ENCODE measurements at regions not wholly inside any gene's neighbourhood (a gene's known extent, or its start where the extent isn't known, plus 50 kb on each side); places are given as distances from the start of the nearest gene placed in this dataset.

GRCh38 chr2:53131416-53131815 is 636.2 kb upstream of the CHAC2 start:
- H3K27me3 ChIP-seq (replicated peaks; ENCODE audit: insufficient read depth, low read length), result no peaks in the 10 kb centered on the region
- H3K4me2 ChIP-seq (ENCODE audit: low read depth, low read length), result no peak overlapping the region
- no peaks in the 10 kb centered on the region for H4K20me1 ChIP-seq (ENCODE audit: insufficient read depth, low read length)
- no peaks in the 10 kb centered on the region for H3K4me1 ChIP-seq (ENCODE audit: low read length)
- H2AFZ ChIP-seq (ENCODE audit: low read length), result no peak overlapping the region
- H3K9me3 ChIP-seq (replicated peaks; ENCODE audit: insufficient read depth, low read length), result no peaks in the 10 kb centered on the region
- no peak overlapping the region for H3K27ac ChIP-seq (ENCODE audit: low read length)
- H3K4me3 ChIP-seq (ENCODE audit: low read length), result no peak overlapping the region
- H3F3A ChIP-seq (ENCODE audit: insufficient read depth, low read length), result no peaks in the 10 kb centered on the region
- TF ChIP-seq EZH2phosphoT487 (IDR thresholded peaks at IDR 0.05; ENCODE audit: low read length), result no peak
- TF ChIP-seq EZH2 (optimal IDR thresholded peaks at IDR 0.05; ENCODE audit: low read depth, low read length), result no peak
- no peak for TF ChIP-seq CTCF (IDR thresholded peaks at IDR 0.05; ENCODE audit: low read length)
- DNase-seq, result no peak
- no peaks in the 10 kb centered on the region for H3K79me2 ChIP-seq (ENCODE audit: low read length)
- no peaks in the 10 kb centered on the region for H3K36me3 ChIP-seq (replicated peaks; ENCODE audit: insufficient read depth, low read length)
- no peak overlapping the region for H3K9ac ChIP-seq (ENCODE audit: low read length)
- H3K9me2 ChIP-seq (replicated peaks; ENCODE audit: insufficient read depth, low read length), result no peaks in the 10 kb centered on the region

- no peak for DNase-seq
- Histone ChIP-seq H3K4me2 (ENCODE audit: low read depth, low read length) (no peak overlapping the region), H2AFZ (ENCODE audit: low read length) (no peak overlapping the region), H3K79me2 (ENCODE audit: low read length) (no peaks in the 10 kb centered on the region), H3K9me3 (replicated peaks; ENCODE audit: insufficient read depth, low read length) (no peaks in the 10 kb centered on the region), H3K36me3 (replicated peaks; ENCODE audit: insufficient read depth, low read length) (no peaks in the 10 kb centered on the region), H3F3A (ENCODE audit: insufficient read depth, low read length) (no peaks in the 10 kb centered on the region), H4K20me1 (ENCODE audit: insufficient read depth, low read length) (no peaks in the 10 kb centered on the region), H3K4me3 (ENCODE audit: low read length) (no peak overlapping the region), H3K4me1 (ENCODE audit: low read length) (no peaks in the 10 kb centered on the region), H3K27me3 (replicated peaks; ENCODE audit: insufficient read depth, low read length) (no peaks in the 10 kb centered on the region), H3K9me2 (replicated peaks; ENCODE audit: insufficient read depth, low read length) (no peaks in the 10 kb centered on the region), H3K9ac (ENCODE audit: low read length) (no peak overlapping the region), H3K27ac (ENCODE audit: low read length) (no peak overlapping the region)
- TF ChIP-seq EZH2phosphoT487 (IDR thresholded peaks at IDR 0.05; ENCODE audit: low read length) (no peak), CTCF (IDR thresholded peaks at IDR 0.05; ENCODE audit: low read length) (no peak), EZH2 (optimal IDR thresholded peaks at IDR 0.05; ENCODE audit: low read depth, low read length) (no peak)
These were observed 637.1 kb upstream of the CHAC2 start for GRCh38 chr2:53130441-53130943.

- no peak overlapping the region for H3K4me3 ChIP-seq (ENCODE audit: low read length)
- no peak overlapping the region for H3K27ac ChIP-seq (ENCODE audit: low read length)
- H2AFZ ChIP-seq (ENCODE audit: low read length), result no peak overlapping the region
- H4K20me1 ChIP-seq (ENCODE audit: insufficient read depth, low read length), result no peaks in the 10 kb centered on the region
- H3K9ac ChIP-seq (ENCODE audit: low read length), result no peak overlapping the region
- H3K36me3 ChIP-seq (replicated peaks; ENCODE audit: insufficient read depth, low read length), result no peaks in the 10 kb centered on the region
- H3K9me3 ChIP-seq (replicated peaks; ENCODE audit: insufficient read depth, low read length), result no peaks in the 10 kb centered on the region
- no peaks in the 10 kb centered on the region for H3K79me2 ChIP-seq (ENCODE audit: low read length)
- no peaks in the 10 kb centered on the region for H3K4me1 ChIP-seq (ENCODE audit: low read length)
- no peaks in the 10 kb centered on the region for H3K9me2 ChIP-seq (replicated peaks; ENCODE audit: insufficient read depth, low read length)
- no peaks in the 10 kb centered on the region for H3K27me3 ChIP-seq (replicated peaks; ENCODE audit: insufficient read depth, low read length)
- H3F3A ChIP-seq (ENCODE audit: insufficient read depth, low read length), result no peaks in the 10 kb centered on the region
- no peak for DNase-seq
- TF ChIP-seq EZH2 (optimal IDR thresholded peaks at IDR 0.05; ENCODE audit: low read depth, low read length) (no peak), CTCF (IDR thresholded peaks at IDR 0.05; ENCODE audit: low read length) (no peak), EZH2phosphoT487 (IDR thresholded peaks at IDR 0.05; ENCODE audit: low read length) (no peak)
- H3K4me2 ChIP-seq (ENCODE audit: low read depth, low read length), result no peak overlapping the region
These were observed 637.8 kb upstream of the CHAC2 start for GRCh38 chr2:53129851-53130250.
